ENCODE measurements at regions not wholly inside any gene's neighbourhood (a gene's known extent, or its start where the extent isn't known, plus 50 kb on each side); places are given as distances from the start of the nearest gene placed in this dataset.

DNA sequence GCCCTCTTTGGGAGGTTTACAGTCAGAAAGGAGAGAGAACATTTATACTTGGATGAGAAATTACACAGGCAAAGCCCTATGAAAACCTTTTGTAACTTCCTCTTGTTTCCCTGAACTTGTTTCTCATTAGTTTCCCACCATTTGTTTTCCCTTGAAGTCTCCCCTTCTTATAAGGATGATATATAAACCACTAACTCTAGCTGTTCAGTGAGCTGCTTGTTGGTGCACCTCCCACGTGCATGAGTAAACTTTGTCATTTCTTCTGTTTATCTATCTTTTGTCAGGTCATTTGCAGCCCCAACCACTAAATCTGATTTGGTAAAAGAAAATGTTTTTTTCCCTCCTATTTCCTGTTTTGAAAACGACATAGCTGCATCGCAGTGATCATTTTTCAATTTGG is 919.9 kb downstream of the SLITRK1 start:
- no peak for TF ChIP-seq POLR2AphosphoS5 (IDR thresholded peaks at IDR 0.05; ENCODE audit: insufficient read depth, low read depth, low read length)
- TF ChIP-seq, protein P1, sequence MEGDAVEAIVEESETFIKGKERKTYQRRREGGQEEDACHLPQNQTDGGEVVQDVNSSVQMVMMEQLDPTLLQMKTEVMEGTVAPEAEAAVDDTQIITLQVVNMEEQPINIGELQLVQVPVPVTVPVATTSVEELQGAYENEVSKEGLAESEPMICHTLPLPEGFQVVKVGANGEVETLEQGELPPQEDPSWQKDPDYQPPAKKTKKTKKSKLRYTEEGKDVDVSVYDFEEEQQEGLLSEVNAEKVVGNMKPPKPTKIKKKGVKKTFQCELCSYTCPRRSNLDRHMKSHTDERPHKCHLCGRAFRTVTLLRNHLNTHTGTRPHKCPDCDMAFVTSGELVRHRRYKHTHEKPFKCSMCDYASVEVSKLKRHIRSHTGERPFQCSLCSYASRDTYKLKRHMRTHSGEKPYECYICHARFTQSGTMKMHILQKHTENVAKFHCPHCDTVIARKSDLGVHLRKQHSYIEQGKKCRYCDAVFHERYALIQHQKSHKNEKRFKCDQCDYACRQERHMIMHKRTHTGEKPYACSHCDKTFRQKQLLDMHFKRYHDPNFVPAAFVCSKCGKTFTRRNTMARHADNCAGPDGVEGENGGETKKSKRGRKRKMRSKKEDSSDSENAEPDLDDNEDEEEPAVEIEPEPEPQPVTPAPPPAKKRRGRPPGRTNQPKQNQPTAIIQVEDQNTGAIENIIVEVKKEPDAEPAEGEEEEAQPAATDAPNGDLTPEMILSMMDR (IDR thresholded peaks at IDR 0.05; ENCODE audit: extremely low read depth in 1 of 2, insufficient read depth in 1 of 2, low read depth in 1 of 2, low read length in 2 of 2): no peak
- no peak for TF ChIP-seq POLR2A (IDR thresholded peaks at IDR 0.05; ENCODE audit: low read depth, low read length)
- no peak for TF ChIP-seq MYC (IDR thresholded peaks at IDR 0.05; ENCODE audit: low read depth, low read length)
- TF ChIP-seq EZH2 (IDR thresholded peaks at IDR 0.05; ENCODE audit: borderline replicate concordance, low read depth, low read length, severe bottlenecking): no peak
- no peak for TF ChIP-seq FOS (IDR thresholded peaks at IDR 0.05; ENCODE audit: borderline replicate concordance, insufficient read depth, low read length)
- no peak for TF ChIP-seq MAX (IDR thresholded peaks at IDR 0.05; ENCODE audit: insufficient read depth, insufficient read length)
- TF ChIP-seq JUN (IDR thresholded peaks at IDR 0.05; ENCODE audit: borderline replicate concordance, insufficient read depth, insufficient read length, low read depth): no peak

Measured in endothelial cell of umbilical vein (primary cell).